CD4-positive, alpha-beta T cell (primary cell): ENCODE measurements at regions not wholly inside any gene's neighbourhood (a gene's known extent, or its start where the extent isn't known, plus 50 kb on each side); places are given as distances from the start of the nearest gene placed in this dataset.

ENCODE experiments used
- ATAC-seq: fragments of 200-7000 bp; cut with Tn5 transposase; one replicate; pipeline ENCODE4 v1.10.0; 2022; ENCODE audit warnings: mild to moderate bottlenecking; ENCODE audit not compliant: poor library complexity
- CTCF ChIA-PET: fragments of 350-600 bp; sonication (Branson Sonifier 250); formaldehyde crosslinking; loops from one replicate; lab custom pipeline; 2021; ENCODE audit warnings: antibody characterized with exemption, inconsistent platforms; lab: Charles Lee
- POLR2A ChIA-PET: fragments of 350-600 bp; sonication (Branson Sonifier 250); formaldehyde crosslinking; loops from one replicate; lab custom pipeline; 2021; ENCODE audit warnings: antibody characterized with exemption, inconsistent platforms; lab: Charles Lee
- DNase-seq, 14 experiments: peaks; one replicate each; pipeline ENCODE4 v3.0.0-alpha.2; 2013 to 2020; ENCODE audit warnings: mixed read lengths in 2 of 14
- H3K27ac ChIP-seq, 2 donors: one replicate each; pipeline versions ENCODE4 v1.5.1 to v1.7.0; 2013; ENCODE audit warnings: low read length in 2 of 2, low read depth in 1 of 2, mild to moderate bottlenecking in 1 of 2
- H3K27me3 ChIP-seq, 2 experiments: 1 replicate in 1 of 2; 2 replicates in 1 of 2; pipeline versions ENCODE4 v1.6.1 to v1.7.0; 2013; ENCODE audit warnings: low read length in 2 of 2, control low read depth in 1 of 2, mild to moderate bottlenecking in 1 of 2, moderate library complexity in 1 of 2; ENCODE audit not compliant: insufficient read depth in 2 of 2, control insufficient read depth in 1 of 2
- H3K36me3 ChIP-seq: one replicate; pipeline ENCODE4 v1.6.1; 2013; ENCODE audit warnings: low read length, control low read depth; ENCODE audit not compliant: insufficient read depth
- H3K4me1 ChIP-seq: one replicate; pipeline ENCODE4 v1.6.1; 2013; ENCODE audit warnings: low read length, control low read depth; ENCODE audit not compliant: insufficient read depth
- H3K4me3 ChIP-seq: one replicate; pipeline ENCODE4 v1.5.1; 2013; ENCODE audit warnings: mild to moderate bottlenecking, low read length, moderate library complexity
- H3K9me3 ChIP-seq, 2 experiments: 1 replicate in 1 of 2; 2 replicates in 1 of 2; pipeline versions ENCODE4 v1.6.1 to v1.7.0; 2013; ENCODE audit warnings: low read length in 2 of 2, mild to moderate bottlenecking in 2 of 2, control low read depth in 1 of 2, moderate library complexity in 1 of 2; ENCODE audit not compliant: control insufficient read depth in 1 of 2, insufficient read depth in 1 of 2
- H3K27ac Mint-ChIP-seq: one replicate; pipeline ENCODE4 v1.8.0; 2020; ENCODE audit warnings: mixed read lengths
- H3K27me3 Mint-ChIP-seq: one replicate; pipeline ENCODE4 v1.8.0; 2021; ENCODE audit warnings: mixed read lengths
- H3K36me3 Mint-ChIP-seq: one replicate; pipeline ENCODE4 v1.8.0; 2021; ENCODE audit warnings: low read depth, mixed read lengths
- H3K4me1 Mint-ChIP-seq: one replicate; pipeline ENCODE4 v1.8.0; 2021; ENCODE audit warnings: low read depth, mixed read lengths
- H3K4me3 Mint-ChIP-seq: one replicate; pipeline ENCODE4 v1.8.0; 2020; ENCODE audit warnings: mild to moderate bottlenecking, mixed read lengths
- H3K9me3 Mint-ChIP-seq: one replicate; pipeline ENCODE4 v1.8.0; 2020; ENCODE audit warnings: mixed read lengths
- CTCF ChIP-seq: fragments of 200-600 bp; IDR thresholded peaks from one replicate; pipeline ENCODE4 v1.8.0; 2022; ENCODE audit warnings: antibody characterized with exemption, mild to moderate bottlenecking
- intact Hi-C, 2 experiments: fragments of 100-400 bp; cut with DNase I in 1 of 2; cut with micrococcal nuclease in 1 of 2; formaldehyde crosslinking; loops; one replicate each; pipeline versions ENCODE4 v1.15.1 to v1.9.0; 2023 to 2025; cut with DNase I, micrococcal nuclease

GRCh38 chr10:130242513-130242912 is 106.3 kb downstream of the GLRX3 start:
- no peak for ATAC-seq
- intact Hi-C loops = no loop called here
- no peak for TF ChIP-seq CTCF

GRCh38 chr10:130243015-130243414 is 106.8 kb downstream of the GLRX3 start:
- H3K27me3 ChIP-seq = peaks cover 7 to 8% of the 10 kb centered on the region in 2 experiments
- no peaks in the 10 kb centered on the region for H3K36me3 ChIP-seq
- no peak overlapping the region for H3K27ac ChIP-seq
- no peak for TF ChIP-seq CTCF
- intact Hi-C loops = no loop called here
- H3K36me3 Mint-ChIP-seq = no peaks in the 10 kb centered on the region
- peaks cover 24% of the 10 kb centered on the region for H3K4me1 Mint-ChIP-seq
- H3K27me3 Mint-ChIP-seq = peaks cover 62% of the 10 kb centered on the region
- H3K4me3 ChIP-seq = no peak overlapping the region
- H3K4me1 ChIP-seq = peaks cover 11% of the 10 kb centered on the region
- H3K9me3 Mint-ChIP-seq = peaks cover 3% of the 10 kb centered on the region
- peak overlapping the region; percentile 32 for H3K4me3 Mint-ChIP-seq
- CTCF ChIA-PET = no interaction called here
- DNase-seq = peak in 1 of 14 experiments; percentile 1
- peaks cover 3 to 6% of the 10 kb centered on the region in 2 experiments for H3K9me3 ChIP-seq
- no peak overlapping the region for H3K27ac Mint-ChIP-seq
- ATAC-seq = no peak
- POLR2A ChIA-PET = no interaction called here

More at GRCh38 chr10:130242513-130242912, 106.3 kb downstream of the GLRX3 start:
- peaks cover 11% of the 10 kb centered on the region for H3K4me1 ChIP-seq
- H3K36me3 ChIP-seq = no peaks in the 10 kb centered on the region
- Mint-ChIP-seq H3K4me1 (peaks cover 24% of the 10 kb centered on the region), H3K27ac (no peak overlapping the region), H3K9me3 (peaks cover 3% of the 10 kb centered on the region), H3K36me3 (no peaks in the 10 kb centered on the region), H3K4me3 (peak overlapping the region; percentile 32), H3K27me3 (peaks cover 58% of the 10 kb centered on the region)
- CTCF ChIA-PET = no interaction called here
- no peak overlapping the region for H3K27ac ChIP-seq
- H3K4me3 ChIP-seq = no peak overlapping the region
- DNase-seq = no peak
- H3K9me3 ChIP-seq = peaks cover 3 to 6% of the 10 kb centered on the region in 2 experiments
- H3K27me3 ChIP-seq = peaks cover 7 to 8% of the 10 kb centered on the region in 2 experiments
- POLR2A ChIA-PET = no interaction called here

GRCh38 chr10:130244031-130244927 is 108.1 kb downstream of the GLRX3 start:
- Mint-ChIP-seq H3K4me1 (peaks cover 24% of the 10 kb centered on the region), H3K4me3 (no peak overlapping the region), H3K27ac (no peak overlapping the region), H3K36me3 (no peaks in the 10 kb centered on the region), H3K9me3 (peaks cover 3% of the 10 kb centered on the region), H3K27me3 (peaks cover 62% of the 10 kb centered on the region)
- Histone ChIP-seq H3K9me3 (peaks cover 3 to 6% of the 10 kb centered on the region in 2 experiments), H3K27me3 (peaks cover 7 to 8% of the 10 kb centered on the region in 2 experiments), H3K4me1 (peaks cover 11% of the 10 kb centered on the region), H3K27ac (no peak overlapping the region), H3K36me3 (no peaks in the 10 kb centered on the region), H3K4me3 (no peak overlapping the region)
- intact Hi-C loops = no loop called here
- no peak for ATAC-seq
- CTCF ChIA-PET = no interaction called here
- no peak for DNase-seq
- TF ChIP-seq CTCF = no peak
- POLR2A ChIA-PET = no interaction called here
